K562 (cell line): ENCODE measurements at regions not wholly inside any gene's neighbourhood (a gene's known extent, or its start where the extent isn't known, plus 50 kb on each side); places are given as distances from the start of the nearest gene placed in this dataset.

Source experiments
- ATAC-seq: fragments of 200-7000 bp; cut with Tn5 transposase; 3 replicates; pipeline ENCODE4 v1.9.1; 2020; ENCODE audit warnings: moderate library complexity
- BruUV-seq: library from RNA; stranded (reverse); fragments of 400-500 nt; replicated peaks from 2 replicates; lab custom pipeline; 2021; lab: Mats Ljungman, UMichigan
- CTCF ChIA-PET: fragments of 300-600 bp; formaldehyde crosslinking; extraction: SDS; loops from one replicate; lab custom pipeline; 2021; ENCODE audit warnings: low intra/inter-chr PET ratio; lab: Yijun Ruan, JAX
- POLR2A ChIA-PET: fragments of 300-600, 350-650 bp; sonication (Branson Sonifier 250); formaldehyde crosslinking; extraction: SDS; loops from one replicate; lab custom pipeline; 2021; ENCODE audit warnings: antibody characterized with exemption, inconsistent platforms; lab: Yijun Ruan, JAX
- DNase-seq, 4 experiments: peaks; one replicate each; pipeline versions ENCODE4 v3.0.0 to v3.0.0-alpha.2; 2011 to 2018; ENCODE audit warnings: low spot score in 3 of 4, mixed read lengths in 3 of 4; ENCODE audit errors: extremely low read depth in 1 of 4
- FAIRE-seq: peaks from 2 replicates; lab custom pipeline; 2011; peaks lifted over from hg19 to GRCh38; lab: Jason Lieb, UNC
- H2AFZ ChIP-seq: 2 replicates; pipeline ENCODE4 v1.6.0; 2011; ENCODE audit warnings: low read depth, low read length, control low read depth, inconsistent platforms
- H3K27ac ChIP-seq: fragments of 200-600 bp; 3 replicates; pipeline ENCODE4 v1.8.0; 2011; ENCODE audit warnings: low read depth, mild to moderate bottlenecking, control low read depth, inconsistent platforms, low read length, moderate library complexity, mixed read lengths; ENCODE audit errors: extremely low read depth
- H3K27me3 ChIP-seq, 2 experiments: fragments of 300-600 bp in 1 of 2; 2 replicates in 1 of 2; 3 replicates in 1 of 2; pipeline versions ENCODE4 v1.6.0 to v1.8.0; 2011; ENCODE audit warnings: inconsistent platforms in 2 of 2, low read length in 2 of 2, mild to moderate bottlenecking in 1 of 2, mixed read lengths in 1 of 2, moderate library complexity in 1 of 2; ENCODE audit not compliant: control insufficient read depth in 2 of 2, insufficient read depth in 2 of 2
- H3K36me3 ChIP-seq: fragments of 300-600 bp; 3 replicates; pipeline ENCODE4 v1.8.0; 2011; ENCODE audit warnings: mild to moderate bottlenecking, low read length, inconsistent platforms; ENCODE audit not compliant: control insufficient read depth, insufficient read depth
- H3K4me1 ChIP-seq, 2 experiments: fragments of 200-600 bp in 1 of 2; replicated peaks in 1 of 2; 2 replicates in 1 of 2; 3 replicates in 1 of 2; pipeline versions ENCODE4 v1.5.1 to v1.8.0; 2011; ENCODE audit warnings: inconsistent platforms in 2 of 2, low read length in 2 of 2, mild to moderate bottlenecking in 1 of 2, mixed read lengths in 1 of 2, moderate library complexity in 1 of 2; ENCODE audit not compliant: control insufficient read depth in 2 of 2, insufficient read depth in 2 of 2
- H3K4me2 ChIP-seq: 2 replicates; pipeline ENCODE4 v1.6.1; 2011; ENCODE audit warnings: low read length, control low read depth, inconsistent platforms, mixed read lengths; ENCODE audit not compliant: insufficient read depth
- H3K4me3 ChIP-seq: fragments of 200-600 bp; sonication (generic), shearing (Covaris generic); 2 replicates; pipeline ENCODE4 v1.5.1; 2016; ENCODE audit warnings: control low read depth, inconsistent platforms
- H3K79me2 ChIP-seq: fragments of 200-600 bp; 3 replicates; pipeline ENCODE4 v1.8.0; 2011; ENCODE audit warnings: low read length, inconsistent platforms; ENCODE audit not compliant: control insufficient read depth, insufficient read depth
- H3K9ac ChIP-seq, 2 experiments: 2 replicates each; pipeline versions ENCODE4 v1.6.0 to v1.6.1; 2011; ENCODE audit warnings: low read depth in 2 of 2, low read length in 2 of 2, control low read depth in 1 of 2, inconsistent platforms in 1 of 2, mild to moderate bottlenecking in 1 of 2, mixed read lengths in 1 of 2; ENCODE audit not compliant: insufficient read depth in 1 of 2
- H3K9me1 ChIP-seq: one replicate; pipeline ENCODE4 v1.6.0; 2011; ENCODE audit warnings: inconsistent platforms, mild to moderate bottlenecking, low read length, moderate library complexity; ENCODE audit not compliant: control insufficient read depth, insufficient read depth
- H3K9me3 ChIP-seq: replicated peaks from 2 replicates; pipeline ENCODE4 v1.5.1; 2011; ENCODE audit warnings: low read depth, low read length, inconsistent platforms; ENCODE audit not compliant: control insufficient read depth, insufficient read depth
- H4K20me1 ChIP-seq: replicated peaks from 2 replicates; pipeline ENCODE4 v1.6.1; 2011; ENCODE audit warnings: low read length, inconsistent platforms, mixed read lengths; ENCODE audit not compliant: control insufficient read depth, insufficient read depth
- FOXJ2 ChIP-seq: fragments of 200-800 bp; sonication (Bioruptor generic); IDR thresholded peaks from 2 replicates; pipeline ENCODE4 v1.6.1; 2016; ENCODE audit warnings: missing genetic modification characterization, missing compliant biosample characterization
- MAFF ChIP-seq: IDR thresholded peaks from 2 replicates; pipeline ENCODE4 v1.6.1; 2012; ENCODE audit warnings: low read length, improper control_type of control experiment
- NEUROD1 ChIP-seq: fragments of 150-350 bp; IDR thresholded peaks from 2 replicates; pipeline ENCODE4 v1.6.1; 2014; ENCODE audit warnings: borderline replicate concordance, low read length, low read depth; ENCODE audit not compliant: partially characterized antibody
- NFE2 ChIP-seq: IDR thresholded peaks from 2 replicates; pipeline ENCODE4 v1.6.1; 2014; ENCODE audit warnings: antibody characterized with exemption, low read depth
- PTBP1 ChIP-seq: fragments of 200-400 bp; formaldehyde crosslinking; IDR thresholded peaks from 2 replicates; pipeline ENCODE4 v1.6.1; 2017; ENCODE audit warnings: low read depth, low read length
- ZBED1 ChIP-seq: IDR thresholded peaks from 2 replicates; pipeline ENCODE4 v1.6.1; 2014
- ZBTB1 ChIP-seq: sonication (generic); formaldehyde crosslinking; IDR thresholded peaks from 2 replicates; pipeline ENCODE4 v1.8.1; 2023; ENCODE audit warnings: missing genetic modification reagents, low read depth, mild to moderate bottlenecking, borderline replicate concordance
- ZNF76 ChIP-seq: fragments of 250-450 bp; sonication (Bioruptor Pico); IDR thresholded peaks from 2 replicates; pipeline ENCODE4 v1.4.0; 2020; ENCODE audit warnings: mild to moderate bottlenecking, moderate library complexity, borderline replicate concordance
- ZSCAN29 ChIP-seq: fragments of 450-650 bp; IDR thresholded peaks from 2 replicates; pipeline ENCODE4 v1.6.1; 2017
- WGBS: fragments of 100-300 bp; shearing (Covaris generic); methylation state at CpG from one replicate; pipeline ENCODE4 v1.1.6; 2016; ENCODE audit warnings: low coverage, mixed read lengths; ENCODE audit not compliant: insufficient coverage; ENCODE audit errors: missing lambda C conversion rate; 5-methylcytosine and 5-hydroxymethylcytosine counted together
- in situ Hi-C: fragments of 300-500 bp; cut with MboI; formaldehyde crosslinking; loops from 4 replicates; pipeline ENCODE4 v1.15.0; 2018; ENCODE audit warnings: inconsistent platforms, mixed read lengths
- intact Hi-C: fragments of 100-400 bp; cut with micrococcal nuclease; formaldehyde crosslinking; loops from 2 replicates; pipeline ENCODE4 v1.14.2; 2022
- TF ChIP-seq, protein P1 (sequence below): fragments of 450-650 bp; formaldehyde crosslinking; IDR thresholded peaks from 2 replicates; pipeline ENCODE4 v1.4.0; 2020; ENCODE audit warnings: mild to moderate bottlenecking, moderate library complexity
- TF ChIP-seq, protein P2 (sequence below): fragments of 250-450 bp; sonication (Bioruptor Pico); IDR thresholded peaks from 2 replicates; pipeline ENCODE4 v1.5.0; 2020; ENCODE audit warnings: mild to moderate bottlenecking, borderline replicate concordance
- TF ChIP-seq, protein P3 (sequence below), 2 experiments: fragments of 450-650 bp in 1 of 2; sonication (generic) in 1 of 2; formaldehyde crosslinking; conservative IDR thresholded peaks; 2 replicates each; pipeline versions ENCODE4 v1.4.0 to v1.8.1; 2020 to 2022; ENCODE audit warnings: mild to moderate bottlenecking in 1 of 2, missing genetic modification reagents in 1 of 2

DNA sequence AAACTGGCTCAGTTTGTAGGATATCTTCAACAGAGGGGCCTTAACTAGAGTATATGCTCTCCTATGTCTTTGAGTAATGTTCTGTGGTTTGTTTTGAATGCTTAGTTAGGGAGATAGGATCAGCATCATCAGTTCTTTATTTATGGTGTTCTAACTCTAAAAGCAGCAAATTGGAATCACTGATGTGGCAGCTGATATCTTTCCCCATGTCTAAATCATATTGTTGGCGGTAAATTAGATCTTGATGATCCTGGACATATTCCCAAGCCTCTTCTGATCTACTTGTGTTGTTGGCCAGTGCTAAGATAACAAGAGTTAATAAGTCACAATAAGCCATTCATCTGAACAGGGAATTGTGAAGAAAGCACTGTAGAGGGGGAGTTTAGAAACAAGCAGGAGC, 332.4 kb upstream of the DAB2 start:
- DNase-seq = no peak
- no peak overlapping the region for H2AFZ ChIP-seq
- H3K4me2 ChIP-seq = no peak overlapping the region
- peaks cover 0 to 5% of the 10 kb centered on the region in 2 experiments; a peak in 2 of 5 replicates for H3K4me1 ChIP-seq
- H3K36me3 ChIP-seq = no peaks in the 10 kb centered on the region
- H3K27me3 ChIP-seq = no peaks in the 10 kb centered on the region
- no peak overlapping the region for H3K9ac ChIP-seq
- no TSS peak for BruUV-seq
- CTCF ChIA-PET = no interaction called here
- H3K79me2 ChIP-seq = no peaks in the 10 kb centered on the region
- no peaks in the 10 kb centered on the region for H4K20me1 ChIP-seq
- no peaks in the 10 kb centered on the region for H3K9me3 ChIP-seq
- POLR2A ChIA-PET = no interaction called here
- H3K27ac ChIP-seq = no peak overlapping the region
- in situ Hi-C loops (no loop called here), intact Hi-C loops (no loop called here)
- H3K9me1 ChIP-seq = no peaks in the 10 kb centered on the region
- WGBS = 48% methylated on average over 1 of the region's 1 CpG
- TF ChIP-seq ZNF76 (CRISPR knock-in tag) (no peak), ZBTB1 (no peak), ZSCAN29 (no peak)
- TF ChIP-seq, protein P1, sequence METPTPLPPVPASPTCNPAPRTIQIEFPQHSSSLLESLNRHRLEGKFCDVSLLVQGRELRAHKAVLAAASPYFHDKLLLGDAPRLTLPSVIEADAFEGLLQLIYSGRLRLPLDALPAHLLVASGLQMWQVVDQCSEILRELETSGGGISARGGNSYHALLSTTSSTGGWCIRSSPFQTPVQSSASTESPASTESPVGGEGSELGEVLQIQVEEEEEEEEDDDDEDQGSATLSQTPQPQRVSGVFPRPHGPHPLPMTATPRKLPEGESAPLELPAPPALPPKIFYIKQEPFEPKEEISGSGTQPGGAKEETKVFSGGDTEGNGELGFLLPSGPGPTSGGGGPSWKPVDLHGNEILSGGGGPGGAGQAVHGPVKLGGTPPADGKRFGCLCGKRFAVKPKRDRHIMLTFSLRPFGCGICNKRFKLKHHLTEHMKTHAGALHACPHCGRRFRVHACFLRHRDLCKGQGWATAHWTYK = no peak
- FAIRE-seq = no peak
- no peak overlapping the region for H3K4me3 ChIP-seq
- ATAC-seq = no peak

DNA sequence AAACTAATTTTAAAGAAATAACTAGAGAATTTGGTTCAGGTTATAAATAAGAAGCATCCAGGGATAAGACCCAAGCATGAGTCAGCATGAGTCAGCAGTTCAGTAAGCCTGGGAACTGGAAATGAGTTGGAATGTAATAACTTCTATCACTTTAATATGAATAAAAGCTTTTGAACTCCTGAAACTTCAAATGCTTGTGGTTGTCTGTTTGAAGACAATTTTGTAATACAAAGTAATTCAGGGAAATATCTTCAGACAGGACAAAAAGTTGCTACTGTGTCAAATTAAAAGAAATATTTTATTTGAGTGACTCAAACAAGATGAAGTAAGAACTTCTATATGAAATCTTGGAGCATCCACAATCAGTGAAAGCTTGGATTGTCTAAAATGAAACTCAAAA, 331.2 kb upstream of the DAB2 start:
- Histone ChIP-seq H2AFZ (no peak overlapping the region), H4K20me1 (no peaks in the 10 kb centered on the region), H3K4me3 (no peak overlapping the region), H3K27ac (peak overlapping the region; percentile 19; the same call in 1 of the 3 replicates), H3K9ac (no peak overlapping the region), H3K9me1 (no peaks in the 10 kb centered on the region), H3K4me2 (no peak overlapping the region), H3K9me3 (no peaks in the 10 kb centered on the region), H3K27me3 (no peaks in the 10 kb centered on the region), H3K79me2 (no peaks in the 10 kb centered on the region), H3K4me1 (peaks cover 0 to 5% of the 10 kb centered on the region in 2 experiments; a peak in 2 of 5 replicates), H3K36me3 (no peaks in the 10 kb centered on the region)
- CTCF ChIA-PET = no interaction called here
- ATAC-seq (peak; percentile 66; the same call in 2 of the 3 replicates), FAIRE-seq (peak; percentile 75), DNase-seq (peak; percentile 16 to 70 (median 20))
- BruUV-seq = no TSS peak
- in situ Hi-C loops = no loop called here
- intact Hi-C loops = no loop called here
- POLR2A ChIA-PET = interaction anchor here (0.6 kb wide), 1 partner anchor 169 kb away, joined by 4 read pairs; no protein-coding TSS in a partner anchor
- TF ChIP-seq FOXJ2 (tag) (no peak), ZBED1 (no peak), NFE2 (peak; percentile 95), NEUROD1 (no peak), MAFF (peak; percentile 97), PTBP1 (no peak)
- TF ChIP-seq, protein P2, sequence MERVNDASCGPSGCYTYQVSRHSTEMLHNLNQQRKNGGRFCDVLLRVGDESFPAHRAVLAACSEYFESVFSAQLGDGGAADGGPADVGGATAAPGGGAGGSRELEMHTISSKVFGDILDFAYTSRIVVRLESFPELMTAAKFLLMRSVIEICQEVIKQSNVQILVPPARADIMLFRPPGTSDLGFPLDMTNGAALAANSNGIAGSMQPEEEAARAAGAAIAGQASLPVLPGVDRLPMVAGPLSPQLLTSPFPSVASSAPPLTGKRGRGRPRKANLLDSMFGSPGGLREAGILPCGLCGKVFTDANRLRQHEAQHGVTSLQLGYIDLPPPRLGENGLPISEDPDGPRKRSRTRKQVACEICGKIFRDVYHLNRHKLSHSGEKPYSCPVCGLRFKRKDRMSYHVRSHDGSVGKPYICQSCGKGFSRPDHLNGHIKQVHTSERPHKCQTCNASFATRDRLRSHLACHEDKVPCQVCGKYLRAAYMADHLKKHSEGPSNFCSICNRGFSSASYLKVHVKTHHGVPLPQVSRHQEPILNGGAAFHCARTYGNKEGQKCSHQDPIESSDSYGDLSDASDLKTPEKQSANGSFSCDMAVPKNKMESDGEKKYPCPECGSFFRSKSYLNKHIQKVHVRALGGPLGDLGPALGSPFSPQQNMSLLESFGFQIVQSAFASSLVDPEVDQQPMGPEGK = no peak
- TF ChIP-seq, protein P3, sequence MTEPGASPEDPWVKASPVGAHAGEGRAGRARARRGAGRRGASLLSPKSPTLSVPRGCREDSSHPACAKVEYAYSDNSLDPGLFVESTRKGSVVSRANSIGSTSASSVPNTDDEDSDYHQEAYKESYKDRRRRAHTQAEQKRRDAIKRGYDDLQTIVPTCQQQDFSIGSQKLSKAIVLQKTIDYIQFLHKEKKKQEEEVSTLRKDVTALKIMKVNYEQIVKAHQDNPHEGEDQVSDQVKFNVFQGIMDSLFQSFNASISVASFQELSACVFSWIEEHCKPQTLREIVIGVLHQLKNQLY (CRISPR knock-in tag; conservative IDR thresholded peaks at IDR 0.05) = no peak
